CD4-positive, alpha-beta T cell (primary cell): ENCODE measurements at regions not wholly inside any gene's neighbourhood (a gene's known extent, or its start where the extent isn't known, plus 50 kb on each side); places are given as distances from the start of the nearest gene placed in this dataset.

ENCODE experiments used
- ATAC-seq: fragments of 200-7000 bp; cut with Tn5 transposase; one replicate; pipeline ENCODE4 v1.10.0; 2022; ENCODE audit warnings: mild to moderate bottlenecking; ENCODE audit not compliant: poor library complexity
- CTCF ChIA-PET: fragments of 350-600 bp; sonication (Branson Sonifier 250); formaldehyde crosslinking; loops from one replicate; lab custom pipeline; 2021; ENCODE audit warnings: antibody characterized with exemption, inconsistent platforms; lab: Charles Lee
- POLR2A ChIA-PET: fragments of 350-600 bp; sonication (Branson Sonifier 250); formaldehyde crosslinking; loops from one replicate; lab custom pipeline; 2021; ENCODE audit warnings: antibody characterized with exemption, inconsistent platforms; lab: Charles Lee
- DNase-seq, 14 experiments: peaks; one replicate each; pipeline ENCODE4 v3.0.0-alpha.2; 2013 to 2020; ENCODE audit warnings: mixed read lengths in 2 of 14
- H3K27ac ChIP-seq, 2 donors: one replicate each; pipeline versions ENCODE4 v1.5.1 to v1.7.0; 2013; ENCODE audit warnings: low read length in 2 of 2, low read depth in 1 of 2, mild to moderate bottlenecking in 1 of 2
- H3K27me3 ChIP-seq, 2 experiments: 1 replicate in 1 of 2; 2 replicates in 1 of 2; pipeline versions ENCODE4 v1.6.1 to v1.7.0; 2013; ENCODE audit warnings: low read length in 2 of 2, control low read depth in 1 of 2, mild to moderate bottlenecking in 1 of 2, moderate library complexity in 1 of 2; ENCODE audit not compliant: insufficient read depth in 2 of 2, control insufficient read depth in 1 of 2
- H3K36me3 ChIP-seq: one replicate; pipeline ENCODE4 v1.6.1; 2013; ENCODE audit warnings: low read length, control low read depth; ENCODE audit not compliant: insufficient read depth
- H3K4me1 ChIP-seq: one replicate; pipeline ENCODE4 v1.6.1; 2013; ENCODE audit warnings: low read length, control low read depth; ENCODE audit not compliant: insufficient read depth
- H3K4me3 ChIP-seq: one replicate; pipeline ENCODE4 v1.5.1; 2013; ENCODE audit warnings: mild to moderate bottlenecking, low read length, moderate library complexity
- H3K9me3 ChIP-seq, 2 experiments: 1 replicate in 1 of 2; 2 replicates in 1 of 2; pipeline versions ENCODE4 v1.6.1 to v1.7.0; 2013; ENCODE audit warnings: low read length in 2 of 2, mild to moderate bottlenecking in 2 of 2, control low read depth in 1 of 2, moderate library complexity in 1 of 2; ENCODE audit not compliant: control insufficient read depth in 1 of 2, insufficient read depth in 1 of 2
- H3K27ac Mint-ChIP-seq: one replicate; pipeline ENCODE4 v1.8.0; 2020; ENCODE audit warnings: mixed read lengths
- H3K27me3 Mint-ChIP-seq: one replicate; pipeline ENCODE4 v1.8.0; 2021; ENCODE audit warnings: mixed read lengths
- H3K36me3 Mint-ChIP-seq: one replicate; pipeline ENCODE4 v1.8.0; 2021; ENCODE audit warnings: low read depth, mixed read lengths
- H3K4me1 Mint-ChIP-seq: one replicate; pipeline ENCODE4 v1.8.0; 2021; ENCODE audit warnings: low read depth, mixed read lengths
- H3K4me3 Mint-ChIP-seq: one replicate; pipeline ENCODE4 v1.8.0; 2020; ENCODE audit warnings: mild to moderate bottlenecking, mixed read lengths
- H3K9me3 Mint-ChIP-seq: one replicate; pipeline ENCODE4 v1.8.0; 2020; ENCODE audit warnings: mixed read lengths
- intact Hi-C, 2 experiments: fragments of 100-400 bp; cut with DNase I in 1 of 2; cut with micrococcal nuclease in 1 of 2; formaldehyde crosslinking; loops; one replicate each; pipeline versions ENCODE4 v1.15.1 to v1.9.0; 2023 to 2025; cut with DNase I, micrococcal nuclease
- TF ChIP-seq, protein P1 (sequence below): fragments of 200-600 bp; IDR thresholded peaks from one replicate; pipeline ENCODE4 v1.8.0; 2022; ENCODE audit warnings: antibody characterized with exemption, mild to moderate bottlenecking

DNA sequence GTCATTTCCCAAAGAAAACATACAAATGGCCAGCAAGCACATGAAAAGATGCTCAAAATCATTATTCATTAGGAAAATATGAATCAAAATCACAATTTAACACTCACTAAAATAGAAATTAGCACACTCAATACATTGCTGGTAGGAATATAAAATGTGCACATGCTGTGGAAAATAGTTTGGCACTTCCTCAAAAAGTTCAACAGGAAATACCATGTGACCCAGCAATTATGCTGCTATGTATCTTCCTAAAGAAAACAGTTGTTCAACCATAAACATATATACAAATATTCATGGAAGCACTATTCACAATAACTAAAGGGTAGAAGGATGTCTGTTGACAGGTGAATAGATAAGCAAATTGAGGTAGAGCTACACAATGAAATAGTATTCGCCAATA, 187.3 kb upstream of the SOX6 start:
- TF ChIP-seq, protein P1, sequence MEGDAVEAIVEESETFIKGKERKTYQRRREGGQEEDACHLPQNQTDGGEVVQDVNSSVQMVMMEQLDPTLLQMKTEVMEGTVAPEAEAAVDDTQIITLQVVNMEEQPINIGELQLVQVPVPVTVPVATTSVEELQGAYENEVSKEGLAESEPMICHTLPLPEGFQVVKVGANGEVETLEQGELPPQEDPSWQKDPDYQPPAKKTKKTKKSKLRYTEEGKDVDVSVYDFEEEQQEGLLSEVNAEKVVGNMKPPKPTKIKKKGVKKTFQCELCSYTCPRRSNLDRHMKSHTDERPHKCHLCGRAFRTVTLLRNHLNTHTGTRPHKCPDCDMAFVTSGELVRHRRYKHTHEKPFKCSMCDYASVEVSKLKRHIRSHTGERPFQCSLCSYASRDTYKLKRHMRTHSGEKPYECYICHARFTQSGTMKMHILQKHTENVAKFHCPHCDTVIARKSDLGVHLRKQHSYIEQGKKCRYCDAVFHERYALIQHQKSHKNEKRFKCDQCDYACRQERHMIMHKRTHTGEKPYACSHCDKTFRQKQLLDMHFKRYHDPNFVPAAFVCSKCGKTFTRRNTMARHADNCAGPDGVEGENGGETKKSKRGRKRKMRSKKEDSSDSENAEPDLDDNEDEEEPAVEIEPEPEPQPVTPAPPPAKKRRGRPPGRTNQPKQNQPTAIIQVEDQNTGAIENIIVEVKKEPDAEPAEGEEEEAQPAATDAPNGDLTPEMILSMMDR, result no peak
- no peak overlapping the region for H3K27ac Mint-ChIP-seq
- CTCF ChIA-PET, result no interaction called here

DNA sequence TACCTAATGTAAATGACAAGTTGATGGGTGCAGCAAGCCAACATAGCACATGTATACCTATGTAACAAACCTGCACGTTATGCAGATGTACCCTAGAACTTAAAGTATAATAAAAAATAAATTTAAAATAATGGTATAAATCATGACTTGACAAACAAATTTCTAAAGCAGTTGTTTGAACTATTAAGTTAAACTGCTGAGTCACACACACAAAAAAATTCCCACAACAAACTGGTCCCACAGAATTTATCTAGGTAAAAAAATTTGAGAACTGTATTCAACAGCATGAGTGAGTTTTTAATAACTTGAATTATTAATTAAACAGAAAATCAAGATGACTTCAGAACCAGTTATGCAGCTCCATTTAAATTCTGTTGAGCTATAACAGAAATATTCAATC, 186.0 kb upstream of the SOX6 start:
- ATAC-seq, result no peak
- TF ChIP-seq, protein P1, result no peak
- H3K4me1 Mint-ChIP-seq, result no peaks in the 10 kb centered on the region
- intact Hi-C loops, result no loop called here
- H3K4me1 ChIP-seq, result no peaks in the 10 kb centered on the region
- no peaks in the 10 kb centered on the region for H3K36me3 ChIP-seq
- no peaks in the 10 kb centered on the region for H3K27me3 Mint-ChIP-seq
- H3K9me3 ChIP-seq, result no peaks in the 10 kb centered on the region
- no peak overlapping the region for H3K27ac ChIP-seq
- POLR2A ChIA-PET, result no interaction called here
- no peak overlapping the region for H3K27ac Mint-ChIP-seq
- DNase-seq, result no peak
- H3K4me3 ChIP-seq, result no peak overlapping the region
- CTCF ChIA-PET, result no interaction called here
- H3K36me3 Mint-ChIP-seq, result no peaks in the 10 kb centered on the region
- no peak overlapping the region for H3K4me3 Mint-ChIP-seq
- peaks cover 13% of the 10 kb centered on the region for H3K9me3 Mint-ChIP-seq
- no peaks in the 10 kb centered on the region for H3K27me3 ChIP-seq

More for the DNA sequence above, 187.3 kb upstream of the SOX6 start:
- no peaks in the 10 kb centered on the region for H3K27me3 ChIP-seq
- Mint-ChIP-seq H3K4me3 (no peak overlapping the region), H3K27me3 (no peaks in the 10 kb centered on the region), H3K9me3 (peaks cover 14% of the 10 kb centered on the region), H3K4me1 (no peaks in the 10 kb centered on the region), H3K36me3 (no peaks in the 10 kb centered on the region)
- H3K36me3 ChIP-seq, result no peaks in the 10 kb centered on the region
- H3K4me3 ChIP-seq, result no peak overlapping the region
- DNase-seq (no peak), ATAC-seq (no peak)
- no peak overlapping the region for H3K27ac ChIP-seq
- POLR2A ChIA-PET, result no interaction called here
- peaks cover 0 to 4% of the 10 kb centered on the region in 2 experiments for H3K9me3 ChIP-seq
- intact Hi-C loops, result no loop called here
- no peaks in the 10 kb centered on the region for H3K4me1 ChIP-seq

DNA sequence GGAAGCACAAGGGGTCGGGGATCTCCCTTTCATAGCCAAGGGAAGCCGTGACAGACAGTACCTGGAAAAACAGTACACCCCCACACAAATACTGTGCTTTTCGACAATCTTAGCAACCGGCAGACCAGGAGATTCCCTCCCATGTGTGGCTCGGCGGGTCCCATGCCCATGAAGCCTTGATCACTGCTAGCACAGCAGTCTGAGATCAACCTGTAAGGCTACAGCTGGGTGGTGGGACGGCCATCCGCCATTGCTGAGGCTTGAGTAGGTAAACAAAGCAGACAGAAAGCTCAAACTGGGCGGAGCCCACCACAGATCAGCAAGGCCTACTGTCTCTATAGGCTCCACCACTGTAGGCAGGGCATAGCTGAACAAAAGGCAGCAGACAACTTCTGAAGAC, 180.2 kb upstream of the SOX6 start:
- Histone ChIP-seq H3K27ac (no peak overlapping the region), H3K9me3 (peaks cover 0 to 5% of the 10 kb centered on the region in 2 experiments), H3K4me3 (no peak overlapping the region), H3K36me3 (no peaks in the 10 kb centered on the region), H3K27me3 (no peaks in the 10 kb centered on the region), H3K4me1 (no peaks in the 10 kb centered on the region)
- no peaks in the 10 kb centered on the region for H3K36me3 Mint-ChIP-seq
- ChIA-PET POLR2A (no interaction called here), CTCF (no interaction called here)
- no peak overlapping the region for H3K27ac Mint-ChIP-seq
- DNase-seq (no peak), ATAC-seq (no peak)
- H3K27me3 Mint-ChIP-seq, result no peaks in the 10 kb centered on the region
- peaks cover 10% of the 10 kb centered on the region for H3K9me3 Mint-ChIP-seq
- H3K4me1 Mint-ChIP-seq, result no peaks in the 10 kb centered on the region
- TF ChIP-seq, protein P1, result no peak
- H3K4me3 Mint-ChIP-seq, result no peak overlapping the region
- intact Hi-C loops, result no loop called here
